Neuron (in vitro differentiated cells): ENCODE measurements at regions not wholly inside any gene's neighbourhood (a gene's known extent, or its start where the extent isn't known, plus 50 kb on each side); places are given as distances from the start of the nearest gene placed in this dataset.
"Not testable (repeated sequence)": the region's sequence is repeated elsewhere in the genome, so short reads cannot be mapped to it uniquely, and the experiment has no call there.

Experiments
- H2AFZ ChIP-seq: one replicate; pipeline ENCODE4 v1.6.1; 2013; ENCODE audit warnings: low read depth, mild to moderate bottlenecking, inconsistent platforms, low read length, moderate library complexity
- H3K27me3 ChIP-seq: one replicate; pipeline ENCODE4 v1.6.1; 2013; ENCODE audit warnings: low read length; ENCODE audit not compliant: insufficient read depth
- H3K36me3 ChIP-seq: one replicate; pipeline ENCODE4 v1.6.1; 2013; ENCODE audit warnings: low read length; ENCODE audit not compliant: insufficient read depth
- H3K4me1 ChIP-seq: one replicate; pipeline ENCODE4 v1.6.1; 2013; ENCODE audit warnings: low read length; ENCODE audit not compliant: insufficient read depth
- H3K4me3 ChIP-seq: 2 replicates; pipeline ENCODE4 v1.5.1; 2013; ENCODE audit warnings: mild to moderate bottlenecking, low read length, moderate library complexity
- H3K9me3 ChIP-seq: one replicate; pipeline ENCODE4 v1.6.1; 2013; ENCODE audit warnings: low read length

DNA sequence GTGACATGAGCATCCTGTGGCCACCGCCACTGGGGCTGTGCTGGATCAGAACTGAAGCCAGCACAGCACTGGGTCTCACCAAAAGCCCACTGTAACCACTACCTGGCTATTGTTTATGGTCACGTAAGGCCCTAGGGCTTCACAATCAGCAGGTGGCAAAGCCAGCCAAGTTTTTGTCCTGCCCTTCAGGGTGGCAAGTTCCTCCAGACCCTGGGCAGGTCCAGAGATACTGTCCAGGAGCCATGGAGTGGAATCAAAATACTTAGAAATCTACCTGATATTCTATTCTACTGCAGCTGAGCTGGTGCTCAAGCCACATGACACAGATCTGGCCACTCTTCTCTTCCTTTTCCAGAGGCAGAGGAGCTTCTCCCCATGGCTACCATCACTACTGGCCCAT lies 121.2 kb upstream of the CXXC4 start:
- H3K36me3 ChIP-seq: no peaks in the 10 kb centered on the region
- H3K4me3 ChIP-seq: no peak overlapping the region
- H3K27me3 ChIP-seq: no peaks in the 10 kb centered on the region
- peaks cover 3% of the 10 kb centered on the region for H3K4me1 ChIP-seq
- H2AFZ ChIP-seq: no peak overlapping the region
- no peaks in the 10 kb centered on the region for H3K9me3 ChIP-seq

DNA sequence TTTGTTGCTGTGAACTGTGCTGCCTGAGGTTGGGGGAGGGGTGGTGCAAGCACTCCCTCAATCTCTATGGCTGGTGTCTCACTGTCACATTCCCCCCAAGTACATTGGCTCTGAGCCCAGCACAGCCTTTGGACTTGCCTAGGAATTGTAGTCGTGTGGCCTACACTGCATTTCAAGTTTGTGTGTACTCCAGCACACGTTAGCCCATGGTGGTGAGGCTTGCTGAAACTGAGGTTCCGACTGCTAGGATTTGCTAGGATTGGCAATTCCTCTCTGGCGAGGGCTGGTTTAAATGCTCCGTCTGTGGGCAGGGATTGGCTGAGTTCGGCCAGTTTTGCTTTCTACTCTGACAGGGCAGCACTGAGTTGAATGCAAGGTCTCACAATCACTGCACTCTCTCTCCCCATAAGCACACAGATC lies 121.7 kb upstream of the CXXC4 start:
- Histone ChIP-seq H3K36me3 (no peaks in the 10 kb centered on the region), H3K4me3 (no peak overlapping the region), H2AFZ (no peak overlapping the region), H3K9me3 (no peaks in the 10 kb centered on the region), H3K27me3 (no peaks in the 10 kb centered on the region), H3K4me1 (peaks cover 3% of the 10 kb centered on the region)

DNA sequence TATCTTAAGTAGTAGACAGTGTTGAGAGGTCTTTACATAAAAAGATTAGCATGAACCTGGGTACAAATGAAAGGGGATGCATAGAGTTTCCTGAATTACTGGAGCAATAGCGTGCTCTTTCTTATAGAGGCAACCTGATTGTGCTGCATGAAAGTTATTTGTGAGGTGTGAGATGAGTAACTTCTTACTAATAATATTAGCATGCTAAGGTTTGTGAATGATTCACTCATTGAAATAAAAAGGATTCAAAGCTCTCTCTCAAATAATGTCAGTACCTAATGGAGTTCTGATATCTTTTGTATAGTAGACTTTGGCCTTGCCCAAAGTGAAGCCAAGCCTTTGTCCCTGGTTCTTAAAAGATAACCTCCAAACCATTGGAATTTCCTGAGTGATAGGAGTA lies 131.0 kb upstream of the CXXC4 start:
- no peaks in the 10 kb centered on the region for H3K4me1 ChIP-seq
- no peak overlapping the region for H3K4me3 ChIP-seq
- H3K27me3 ChIP-seq: no peaks in the 10 kb centered on the region
- H2AFZ ChIP-seq: no peak overlapping the region
- no peaks in the 10 kb centered on the region for H3K36me3 ChIP-seq
- no peaks in the 10 kb centered on the region for H3K9me3 ChIP-seq

DNA sequence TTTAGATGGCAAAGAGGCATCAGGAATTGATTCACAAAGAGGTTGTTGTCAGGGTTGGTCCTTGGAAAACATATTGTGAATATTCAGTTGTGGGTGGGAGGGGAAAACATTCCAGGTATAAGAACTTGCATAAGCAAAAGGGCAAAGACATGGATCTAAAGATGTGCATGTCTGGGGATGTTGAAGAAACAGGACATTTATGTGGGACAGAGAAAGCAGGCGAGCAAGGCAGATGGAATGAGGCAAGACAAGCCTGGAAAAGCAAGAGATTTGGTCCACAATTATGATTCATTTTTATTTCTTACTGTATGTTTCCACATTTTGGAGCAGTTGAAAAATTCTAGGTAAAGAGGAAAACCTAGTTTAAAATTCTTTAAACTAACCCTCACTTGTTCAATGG lies 134.9 kb upstream of the CXXC4 start:
- Histone ChIP-seq H3K4me1 (no peaks in the 10 kb centered on the region), H3K9me3 (no peaks in the 10 kb centered on the region), H3K4me3 (no peak overlapping the region), H2AFZ (no peak overlapping the region), H3K36me3 (no peaks in the 10 kb centered on the region), H3K27me3 (no peaks in the 10 kb centered on the region)

DNA sequence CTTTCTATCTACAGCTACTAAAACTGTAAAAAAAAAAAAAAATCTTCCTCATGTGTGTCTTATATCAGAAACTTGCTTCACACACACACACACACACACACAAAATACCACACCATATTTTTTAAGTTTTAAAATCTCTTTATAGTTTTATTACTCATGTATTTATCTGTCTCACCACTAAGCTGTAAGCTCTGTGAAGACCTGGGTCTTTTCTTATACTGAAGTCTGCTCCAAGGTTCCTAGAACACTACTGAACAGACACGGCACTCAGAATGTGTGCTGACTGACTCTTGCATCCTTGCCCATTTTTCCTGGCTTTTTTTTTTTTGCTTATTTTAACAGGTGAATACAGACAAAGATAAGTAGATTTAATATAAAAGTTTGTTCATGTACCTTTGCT lies 135.6 kb upstream of the CXXC4 start:
- H3K4me1 ChIP-seq: no peaks in the 10 kb centered on the region
- no peaks in the 10 kb centered on the region for H3K27me3 ChIP-seq
- H3K9me3 ChIP-seq: no peaks in the 10 kb centered on the region
- H3K4me3 ChIP-seq: no peak overlapping the region
- H3K36me3 ChIP-seq: no peaks in the 10 kb centered on the region
- no peak overlapping the region for H2AFZ ChIP-seq

DNA sequence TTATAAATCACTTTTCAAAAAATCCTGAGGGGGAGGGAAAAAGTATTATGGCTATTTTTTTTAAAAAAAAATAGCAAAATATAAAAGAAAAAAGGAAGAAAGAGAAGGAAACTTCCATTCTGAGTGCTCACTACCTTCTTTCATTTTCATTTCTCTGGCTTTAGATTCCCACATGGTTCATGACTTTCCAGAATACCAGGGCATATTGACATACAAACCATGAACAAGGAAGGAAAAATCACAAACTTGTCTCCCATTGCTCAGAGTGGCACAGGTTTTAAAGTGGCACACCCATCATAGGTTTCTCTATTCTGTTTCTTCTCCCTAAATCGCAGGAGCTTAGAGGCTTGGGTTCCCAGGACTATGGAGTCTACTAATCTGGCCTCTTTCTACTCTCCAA lies 136.3 kb upstream of the CXXC4 start:
- Histone ChIP-seq H3K4me3 (no peak overlapping the region), H3K27me3 (no peaks in the 10 kb centered on the region), H2AFZ (no peak overlapping the region), H3K4me1 (no peaks in the 10 kb centered on the region), H3K9me3 (no peaks in the 10 kb centered on the region), H3K36me3 (no peaks in the 10 kb centered on the region)

DNA sequence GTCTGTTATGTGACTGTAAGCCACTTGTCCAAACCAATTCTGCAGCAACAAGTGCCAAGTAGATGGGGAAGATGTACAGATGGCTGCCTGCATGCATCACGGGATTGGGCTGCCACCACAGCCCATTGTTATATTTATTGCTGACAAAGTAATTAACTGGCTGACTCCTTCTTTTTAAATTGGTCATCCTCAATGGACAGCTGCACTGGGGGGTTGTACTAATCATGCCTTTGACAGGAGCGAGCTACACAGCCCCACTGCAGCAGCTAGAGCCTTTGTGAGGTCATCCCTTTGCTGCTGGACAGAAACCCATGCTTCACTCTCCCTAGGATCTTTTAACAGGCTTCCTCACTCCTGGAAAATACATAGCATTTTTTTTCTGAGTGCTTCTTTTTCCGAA lies 146.7 kb upstream of the CXXC4 start:
- Histone ChIP-seq H3K4me1 (peaks cover 19% of the 10 kb centered on the region), H3K4me3 (no peak overlapping the region), H2AFZ (no peak overlapping the region), H3K36me3 (no peaks in the 10 kb centered on the region), H3K27me3 (no peaks in the 10 kb centered on the region), H3K9me3 (no peaks in the 10 kb centered on the region)

DNA sequence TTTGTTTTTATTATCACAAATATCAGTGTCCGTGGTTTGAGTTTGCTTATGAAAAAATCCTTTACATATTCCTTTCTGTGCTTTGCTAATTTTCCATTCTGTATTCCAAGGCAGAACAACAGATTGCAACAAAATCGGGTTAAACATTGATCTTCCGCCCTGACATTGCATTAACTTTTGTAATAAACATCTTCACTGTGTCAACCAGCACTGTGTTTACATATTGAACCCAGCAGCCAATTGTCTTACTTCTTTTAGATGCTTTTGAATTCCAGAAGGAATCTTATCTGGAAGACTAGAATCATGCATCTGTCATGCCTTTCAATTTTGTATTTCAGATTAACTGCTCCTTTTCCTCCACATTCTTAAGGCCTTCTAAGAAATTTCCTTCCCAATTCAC lies 147.8 kb upstream of the CXXC4 start:
- H3K36me3 ChIP-seq: no peaks in the 10 kb centered on the region
- H3K4me1 ChIP-seq: peaks cover 19% of the 10 kb centered on the region
- H2AFZ ChIP-seq: no peak overlapping the region
- no peak overlapping the region for H3K4me3 ChIP-seq
- H3K9me3 ChIP-seq: no peaks in the 10 kb centered on the region
- H3K27me3 ChIP-seq: no peaks in the 10 kb centered on the region

DNA sequence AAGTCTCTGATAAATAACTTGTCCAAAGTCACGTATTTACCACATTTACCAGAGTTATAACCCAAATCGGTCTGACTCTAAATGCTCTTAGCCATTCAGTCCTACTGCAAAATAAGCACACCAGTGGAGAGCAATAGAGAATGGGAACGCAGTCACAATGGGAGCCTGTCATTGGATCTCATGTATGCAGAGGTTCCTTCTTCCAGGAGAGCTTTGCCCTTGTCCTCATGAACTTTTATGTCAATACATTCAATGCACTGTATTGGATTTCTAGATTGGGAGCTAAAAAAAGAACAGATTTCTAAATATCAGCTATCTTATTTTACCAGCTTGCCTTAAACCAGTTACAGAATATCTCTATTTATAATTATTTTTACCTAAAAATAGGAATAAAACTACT lies 149.1 kb upstream of the CXXC4 start:
- H3K9me3 ChIP-seq: no peaks in the 10 kb centered on the region
- H3K27me3 ChIP-seq: no peaks in the 10 kb centered on the region
- no peaks in the 10 kb centered on the region for H3K36me3 ChIP-seq
- H2AFZ ChIP-seq: no peak overlapping the region
- H3K4me1 ChIP-seq: peaks cover 19% of the 10 kb centered on the region
- H3K4me3 ChIP-seq: no peak overlapping the region

DNA sequence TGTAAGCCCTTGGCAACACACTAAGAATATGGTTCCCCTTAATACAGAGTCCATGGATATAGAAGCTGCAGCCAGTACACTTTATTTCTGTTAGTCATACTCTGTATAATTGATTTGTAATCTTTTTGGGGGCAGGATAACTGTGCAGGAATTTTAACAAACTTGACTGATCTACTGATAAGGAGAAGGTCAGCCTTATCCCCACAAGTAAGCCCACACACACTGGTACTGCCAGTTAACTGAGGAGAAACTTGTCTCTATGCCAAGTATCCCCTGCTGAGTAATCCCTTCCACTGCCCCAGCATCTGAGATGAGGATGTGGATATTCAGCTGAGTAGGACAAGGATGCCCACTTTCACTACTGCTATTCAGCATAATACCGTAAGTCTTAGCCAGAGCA lies 154.9 kb upstream of the CXXC4 start:
- no peaks in the 10 kb centered on the region for H3K9me3 ChIP-seq
- H3K36me3 ChIP-seq: no peaks in the 10 kb centered on the region
- H3K4me3 ChIP-seq: no peak overlapping the region
- H3K4me1 ChIP-seq: no peaks in the 10 kb centered on the region
- no peak overlapping the region for H2AFZ ChIP-seq
- H3K27me3 ChIP-seq: no peaks in the 10 kb centered on the region

DNA sequence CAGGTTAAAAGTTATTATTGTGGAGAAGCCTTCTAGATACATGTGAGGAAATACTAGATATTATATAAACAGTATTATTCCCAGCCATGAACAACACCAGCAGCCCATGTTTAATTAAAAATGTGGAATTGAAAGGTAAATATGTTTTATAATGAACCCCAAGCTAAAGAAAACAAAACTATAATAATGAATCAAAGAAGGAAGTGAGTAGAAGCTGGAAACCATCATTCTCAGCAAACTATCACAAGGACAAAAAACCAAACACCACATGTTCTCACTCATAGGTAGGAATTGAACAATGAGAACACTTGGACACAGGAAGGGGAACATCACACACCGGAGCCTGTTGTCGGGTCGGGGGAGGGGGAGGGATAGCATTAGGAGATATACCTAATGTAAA lies 167.6 kb upstream of the CXXC4 start:
- not testable (repeated sequence) for H2AFZ ChIP-seq, H3K4me3 ChIP-seq, H3K9me3 ChIP-seq, H3K4me1 ChIP-seq, H3K36me3 ChIP-seq, H3K27me3 ChIP-seq

DNA sequence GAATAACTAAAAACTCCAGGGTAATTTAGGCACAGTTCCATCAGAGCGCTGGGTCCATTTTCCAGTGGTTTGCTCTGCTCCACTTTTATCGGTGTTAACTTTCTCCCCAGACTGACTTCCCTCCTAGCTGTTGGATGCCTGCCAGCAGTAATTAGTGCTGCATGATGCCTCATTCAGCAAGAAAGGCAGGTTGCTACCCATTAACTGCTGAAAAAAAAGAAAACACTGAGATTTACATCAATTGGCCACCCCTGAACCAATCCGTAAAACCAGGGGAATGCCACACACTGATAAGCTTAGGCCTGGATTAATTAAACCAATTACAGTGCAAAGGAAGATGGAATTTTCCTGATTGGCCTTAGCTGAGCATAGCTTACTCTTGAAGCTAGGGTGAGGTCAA lies 182.4 kb upstream of the CXXC4 start:
- H2AFZ ChIP-seq: no peak overlapping the region
- H3K4me1 ChIP-seq: no peaks in the 10 kb centered on the region
- no peaks in the 10 kb centered on the region for H3K27me3 ChIP-seq
- no peaks in the 10 kb centered on the region for H3K36me3 ChIP-seq
- no peak overlapping the region for H3K4me3 ChIP-seq
- no peaks in the 10 kb centered on the region for H3K9me3 ChIP-seq

DNA sequence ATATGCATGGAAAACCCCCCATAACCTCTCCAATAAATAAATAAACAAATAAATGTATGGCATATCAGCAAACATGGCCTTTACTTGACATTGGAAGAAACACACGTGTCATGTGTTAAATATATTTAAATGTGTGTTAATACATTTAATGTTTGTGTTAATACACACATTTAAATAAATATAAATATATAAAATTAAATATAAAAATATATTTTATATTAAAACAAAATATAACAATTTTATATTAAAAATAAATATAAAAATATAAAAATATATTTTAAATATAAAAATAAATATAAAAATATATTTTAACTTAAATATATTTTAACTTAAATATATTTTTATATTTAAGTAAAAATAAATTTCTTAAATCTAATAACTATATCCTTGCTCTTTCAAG lies 187.6 kb upstream of the CXXC4 start:
- no peaks in the 10 kb centered on the region for H3K36me3 ChIP-seq
- no peaks in the 10 kb centered on the region for H3K4me1 ChIP-seq
- H2AFZ ChIP-seq: no peak overlapping the region
- H3K9me3 ChIP-seq: no peaks in the 10 kb centered on the region
- H3K4me3 ChIP-seq: no peak overlapping the region
- no peaks in the 10 kb centered on the region for H3K27me3 ChIP-seq

DNA sequence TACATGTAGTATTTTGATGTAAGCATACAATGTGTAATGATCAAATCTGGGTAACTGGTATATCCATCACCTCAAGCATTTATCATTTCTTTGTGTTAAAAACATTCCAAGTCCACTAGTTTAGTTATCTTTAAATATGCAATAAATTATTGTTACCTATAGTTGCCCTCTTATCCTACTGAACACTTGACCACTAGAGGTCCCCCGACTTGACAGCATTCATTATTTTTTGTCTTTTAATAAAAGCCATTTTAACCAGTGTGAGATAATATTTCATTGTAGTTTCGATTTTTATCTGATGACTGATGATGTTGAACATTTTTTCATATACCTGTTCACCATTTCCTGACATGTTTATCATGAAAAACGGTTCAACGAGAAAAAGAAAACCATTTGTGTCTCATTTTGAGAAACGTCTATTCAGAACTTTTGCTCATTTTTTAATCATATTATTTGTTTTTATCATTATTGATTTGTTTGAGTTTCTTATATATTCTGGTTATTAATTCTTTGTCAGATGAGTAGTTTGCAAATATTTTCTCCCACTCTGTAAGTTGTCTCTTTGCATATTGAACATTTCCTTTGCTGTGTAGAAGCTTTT lies 199.0 kb upstream of the CXXC4 start:
- H3K4me1 ChIP-seq: no peaks in the 10 kb centered on the region
- no peak overlapping the region for H3K4me3 ChIP-seq
- no peaks in the 10 kb centered on the region for H3K27me3 ChIP-seq
- H3K36me3 ChIP-seq: no peaks in the 10 kb centered on the region
- H2AFZ ChIP-seq: no peak overlapping the region
- no peaks in the 10 kb centered on the region for H3K9me3 ChIP-seq
